ENCODE measurements at regions not wholly inside any gene's neighbourhood (a gene's known extent, or its start where the extent isn't known, plus 50 kb on each side); places are given as distances from the start of the nearest gene placed in this dataset.

DNA sequence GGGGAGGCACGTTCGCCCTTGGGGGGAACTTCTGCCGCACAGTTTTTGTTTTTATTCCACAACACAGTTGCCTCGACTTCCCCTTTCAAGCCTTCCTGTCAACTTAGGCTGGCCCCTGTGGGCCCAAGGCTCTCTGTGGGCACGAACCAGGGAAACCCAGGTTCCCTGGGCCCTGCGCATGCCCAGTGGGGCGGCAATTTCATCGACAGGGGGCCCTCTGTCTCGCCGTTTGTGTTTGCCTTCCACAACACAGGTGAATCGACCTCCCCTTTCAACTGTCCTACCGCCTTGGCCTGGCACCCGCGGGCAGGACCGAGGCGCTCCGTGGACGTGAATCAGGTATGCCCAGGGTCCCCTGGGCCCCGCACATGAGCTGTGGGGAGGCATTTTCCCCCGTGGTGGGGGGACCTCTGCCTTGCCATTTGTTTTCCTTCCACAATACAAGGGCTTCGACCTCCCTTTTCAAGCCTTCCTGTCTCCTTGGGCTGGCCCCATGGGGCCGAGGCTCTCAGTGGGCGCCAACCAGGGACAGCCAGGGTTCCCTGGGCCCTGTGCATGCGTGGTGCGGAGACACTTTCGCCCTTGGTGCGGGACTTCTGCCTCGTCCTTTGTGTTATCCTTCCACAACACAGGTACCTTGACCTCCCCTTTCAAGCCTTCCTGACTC is 354.0 kb downstream of the ALG10 start:
- TF ChIP-seq, protein P1, sequence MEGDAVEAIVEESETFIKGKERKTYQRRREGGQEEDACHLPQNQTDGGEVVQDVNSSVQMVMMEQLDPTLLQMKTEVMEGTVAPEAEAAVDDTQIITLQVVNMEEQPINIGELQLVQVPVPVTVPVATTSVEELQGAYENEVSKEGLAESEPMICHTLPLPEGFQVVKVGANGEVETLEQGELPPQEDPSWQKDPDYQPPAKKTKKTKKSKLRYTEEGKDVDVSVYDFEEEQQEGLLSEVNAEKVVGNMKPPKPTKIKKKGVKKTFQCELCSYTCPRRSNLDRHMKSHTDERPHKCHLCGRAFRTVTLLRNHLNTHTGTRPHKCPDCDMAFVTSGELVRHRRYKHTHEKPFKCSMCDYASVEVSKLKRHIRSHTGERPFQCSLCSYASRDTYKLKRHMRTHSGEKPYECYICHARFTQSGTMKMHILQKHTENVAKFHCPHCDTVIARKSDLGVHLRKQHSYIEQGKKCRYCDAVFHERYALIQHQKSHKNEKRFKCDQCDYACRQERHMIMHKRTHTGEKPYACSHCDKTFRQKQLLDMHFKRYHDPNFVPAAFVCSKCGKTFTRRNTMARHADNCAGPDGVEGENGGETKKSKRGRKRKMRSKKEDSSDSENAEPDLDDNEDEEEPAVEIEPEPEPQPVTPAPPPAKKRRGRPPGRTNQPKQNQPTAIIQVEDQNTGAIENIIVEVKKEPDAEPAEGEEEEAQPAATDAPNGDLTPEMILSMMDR (IDR thresholded peaks at IDR 0.05; ENCODE audit: low read length) = no peak
- TF ChIP-seq EZH2 (IDR thresholded peaks at IDR 0.05; ENCODE audit: borderline replicate concordance, low read length) = no peak
